Left lung (tissue), 4 donors: ENCODE measurements at regions not wholly inside any gene's neighbourhood (a gene's known extent, or its start where the extent isn't known, plus 50 kb on each side); places are given as distances from the start of the nearest gene placed in this dataset.
"Not testable (repeated sequence)": the region's sequence is repeated elsewhere in the genome, so short reads cannot be mapped to it uniquely, and the experiment has no call there.

Source experiments
- ATAC-seq: fragments of 200-7000 bp; cut with Tn5 transposase; one replicate; pipeline ENCODE4 v1.9.1; 2020; ENCODE audit warnings: moderate library complexity
- DNase-seq, 4 donors: peaks; one replicate each; pipeline ENCODE4 v3.0.0-alpha.2; 2013 to 2020
- H3K27ac ChIP-seq, 2 donors: fragments of 200-600 bp; sonication (generic) in 1 of 2; one replicate each; pipeline versions ENCODE4 v1.5.0 to v1.8.0; 2020 to 2021
- H3K27me3 ChIP-seq, 2 donors: fragments of 200-600 bp; sonication (generic) in 1 of 2; one replicate each; pipeline versions ENCODE4 v1.5.0 to v1.8.0; 2020 to 2021
- H3K36me3 ChIP-seq, 2 donors: fragments of 200-600 bp; sonication (generic) in 1 of 2; one replicate each; pipeline versions ENCODE4 v1.5.0 to v1.8.0; 2020 to 2021
- H3K4me1 ChIP-seq, 2 donors: fragments of 200-600 bp; one replicate each; pipeline ENCODE4 v1.8.0; 2021
- H3K4me3 ChIP-seq, 2 donors: fragments of 200-600 bp; sonication (generic) in 1 of 2; one replicate each; pipeline versions ENCODE4 v1.5.0 to v1.8.0; 2020 to 2021; ENCODE audit warnings: mild to moderate bottlenecking in 1 of 2
- H3K9me3 ChIP-seq, 2 donors: fragments of 200-600 bp; sonication (generic) in 1 of 2; one replicate each; pipeline versions ENCODE4 v1.5.0 to v1.8.0; 2020 to 2021
- intact Hi-C, 2 donors: fragments of 100-400 bp; cut with DNase I; formaldehyde crosslinking; loops; one replicate each; pipeline versions ENCODE4 v1.11.2 to v1.14.2; 2022
- TF ChIP-seq, protein P1 (sequence below), 2 donors: fragments of 200-600 bp; sonication (generic) in 1 of 2; IDR thresholded peaks; one replicate each; pipeline versions ENCODE4 v1.5.0 to v1.8.0; 2021; ENCODE audit warnings: antibody characterized with exemption in 2 of 2
- donor health status: DM: no; HTN: yes; CAD: no.
- donor health status: DM: no; HTN: no; CAD: no.

DNA sequence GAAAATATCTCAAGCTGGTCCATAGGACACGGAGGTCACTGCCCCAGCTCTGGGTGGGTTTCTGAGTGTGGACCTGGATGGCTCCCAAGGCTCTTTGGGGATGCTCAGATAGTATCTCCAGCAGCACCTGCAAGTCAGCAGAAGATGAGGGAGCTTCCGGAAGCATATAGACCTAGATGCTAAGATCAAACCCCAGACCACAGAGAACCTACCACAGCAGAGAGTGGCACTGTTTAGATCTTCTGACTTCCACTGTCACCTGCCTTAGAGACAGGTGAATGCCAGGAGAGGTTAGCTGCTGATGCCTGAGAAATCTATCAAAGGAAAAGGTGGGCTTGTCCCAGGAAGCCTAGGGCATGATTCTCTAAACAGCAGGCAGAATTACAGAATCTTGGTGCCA is 105.7 kb upstream of the TRPM1 start:
- intact Hi-C loops, result loop anchor here in 1 of 2 donors (5.0 kb wide), 1 partner anchor 285 kb away; no protein-coding TSS in a partner anchor
- H3K27me3 ChIP-seq, result no peaks in the 10 kb centered on the region

GRCh38 chr15:31207861-31208260 is 106.3 kb upstream of the TRPM1 start:
- not testable (repeated sequence) for H3K36me3 ChIP-seq, ATAC-seq, H3K27ac ChIP-seq, H3K27me3 ChIP-seq, H3K9me3 ChIP-seq, H3K4me3 ChIP-seq
- peaks cover 0 to 11% of the 10 kb centered on the region in 2 donors for H3K4me1 ChIP-seq
- peak in 1 of 4 donors; percentile 6 for DNase-seq
- intact Hi-C loops, result loop anchor here in 1 of 2 donors (5.0 kb wide), 1 partner anchor 284 kb away; no protein-coding TSS in a partner anchor

More for the DNA sequence above, 105.7 kb upstream of the TRPM1 start:
- Histone ChIP-seq H3K4me3 (no peak overlapping the region), H3K9me3 (peaks cover 0 to 6% of the 10 kb centered on the region in 2 donors), H3K4me1 (peaks cover 0 to 5% of the 10 kb centered on the region in 2 donors), H3K27ac (no peak overlapping the region), H3K36me3 (no peaks in the 10 kb centered on the region)
- DNase-seq (peak in 1 of 4 donors; percentile 16), ATAC-seq (no peak)
- TF ChIP-seq, protein P1, sequence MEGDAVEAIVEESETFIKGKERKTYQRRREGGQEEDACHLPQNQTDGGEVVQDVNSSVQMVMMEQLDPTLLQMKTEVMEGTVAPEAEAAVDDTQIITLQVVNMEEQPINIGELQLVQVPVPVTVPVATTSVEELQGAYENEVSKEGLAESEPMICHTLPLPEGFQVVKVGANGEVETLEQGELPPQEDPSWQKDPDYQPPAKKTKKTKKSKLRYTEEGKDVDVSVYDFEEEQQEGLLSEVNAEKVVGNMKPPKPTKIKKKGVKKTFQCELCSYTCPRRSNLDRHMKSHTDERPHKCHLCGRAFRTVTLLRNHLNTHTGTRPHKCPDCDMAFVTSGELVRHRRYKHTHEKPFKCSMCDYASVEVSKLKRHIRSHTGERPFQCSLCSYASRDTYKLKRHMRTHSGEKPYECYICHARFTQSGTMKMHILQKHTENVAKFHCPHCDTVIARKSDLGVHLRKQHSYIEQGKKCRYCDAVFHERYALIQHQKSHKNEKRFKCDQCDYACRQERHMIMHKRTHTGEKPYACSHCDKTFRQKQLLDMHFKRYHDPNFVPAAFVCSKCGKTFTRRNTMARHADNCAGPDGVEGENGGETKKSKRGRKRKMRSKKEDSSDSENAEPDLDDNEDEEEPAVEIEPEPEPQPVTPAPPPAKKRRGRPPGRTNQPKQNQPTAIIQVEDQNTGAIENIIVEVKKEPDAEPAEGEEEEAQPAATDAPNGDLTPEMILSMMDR (IDR thresholded peaks at IDR 0.05), result no peak

- Histone ChIP-seq H3K27me3 (no peaks in the 10 kb centered on the region), H3K9me3 (peaks cover 0 to 6% of the 10 kb centered on the region in 2 donors), H3K4me3 (no peak overlapping the region), H3K4me1 (peaks cover 0 to 21% of the 10 kb centered on the region in 2 donors), H3K36me3 (no peaks in the 10 kb centered on the region), H3K27ac (no peak overlapping the region)
- no peak for ATAC-seq
- intact Hi-C loops, result loop anchor here in 1 of 2 donors (5.0 kb wide), 1 partner anchor 283 kb away; no protein-coding TSS in a partner anchor
- peak in 1 of 4 donors; percentile 9 for DNase-seq
- TF ChIP-seq, protein P1 (IDR thresholded peaks at IDR 0.05), result no peak
Measured at GRCh38 chr15:31208817-31209216, 107.3 kb upstream of the TRPM1 start.

DNA sequence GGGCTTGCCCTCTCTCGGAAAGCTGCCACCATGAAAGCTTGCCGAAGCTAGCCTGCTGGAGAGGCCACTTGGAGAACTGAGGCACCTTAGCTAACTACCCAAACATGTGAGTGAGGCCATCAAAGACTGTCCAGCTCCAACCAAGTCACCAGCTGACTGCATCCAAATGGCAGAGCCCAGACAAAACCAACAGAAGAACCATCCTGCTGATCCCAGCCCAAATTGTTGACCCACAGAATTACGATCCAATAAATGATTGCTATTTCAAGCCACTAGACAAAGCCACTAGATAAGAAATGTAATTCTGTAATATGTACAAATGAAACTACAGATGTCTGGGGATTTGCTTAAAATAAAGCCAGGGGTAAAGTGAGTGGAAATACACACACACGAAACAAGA is 109.8 kb upstream of the TRPM1 start:
- intact Hi-C loops, result loop anchor here in 1 of 2 donors (5.0 to 10.0 kb wide), 2 partner anchors 116 to 223 kb away; partner anchors contain the start of gene KLF13

DNA sequence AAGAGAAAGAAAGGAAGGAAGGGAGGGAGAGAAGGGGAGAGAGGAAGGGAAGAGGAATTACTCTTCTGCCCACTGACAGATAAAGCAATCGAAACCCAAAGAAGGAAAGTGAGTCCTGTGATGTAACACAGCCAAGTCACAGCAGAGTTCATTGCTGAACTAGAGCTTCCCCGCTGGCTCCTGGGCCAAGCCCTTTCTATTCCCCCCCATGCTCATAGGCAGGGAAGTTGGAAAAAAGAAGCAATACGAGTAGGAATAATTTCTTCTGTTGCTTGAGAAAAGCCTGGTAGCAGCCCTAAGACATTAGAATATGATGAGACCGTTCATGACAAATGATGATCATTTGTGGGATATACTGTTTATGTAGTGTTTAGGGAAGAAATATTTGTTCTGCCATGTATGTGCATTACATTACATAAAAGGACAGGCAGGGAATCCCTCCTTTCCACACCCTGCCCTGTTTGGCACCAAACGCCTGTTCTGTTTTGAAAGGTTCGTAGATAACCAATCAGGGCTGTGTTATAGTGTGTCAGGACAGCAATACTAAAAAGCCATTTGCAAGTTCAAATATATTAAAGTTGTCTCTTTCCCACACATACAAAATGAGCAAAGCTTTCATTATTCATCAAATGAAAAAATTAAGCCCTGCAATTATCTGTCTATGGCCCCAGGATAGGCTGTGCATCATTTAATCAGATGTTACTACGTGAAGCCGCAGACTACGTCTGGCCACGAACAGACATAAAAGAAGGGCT is 111.0 kb upstream of the TRPM1 start:
- peaks cover 7 to 53% of the 10 kb centered on the region in 2 donors for H3K4me1 ChIP-seq
- H3K36me3 ChIP-seq, result no peaks in the 10 kb centered on the region
- DNase-seq (peak in 1 of 4 donors; percentile 43), ATAC-seq (no peak)
- no peaks in the 10 kb centered on the region for H3K27me3 ChIP-seq
- peak overlapping the region in 1 of 2 donors; percentile 70 for H3K27ac ChIP-seq
- TF ChIP-seq, protein P1 (IDR thresholded peaks at IDR 0.05), result no peak
- H3K9me3 ChIP-seq, result peaks cover 0 to 6% of the 10 kb centered on the region in 2 donors
- intact Hi-C loops, result loop anchor here in 1 of 2 donors (5.0 to 10.0 kb wide), 2 partner anchors 115 to 222 kb away; partner anchors contain the start of gene KLF13
- no peak overlapping the region for H3K4me3 ChIP-seq

More for the DNA sequence above, 109.8 kb upstream of the TRPM1 start:
- TF ChIP-seq, protein P1 (IDR thresholded peaks at IDR 0.05), result no peak
- DNase-seq (peak in 1 of 4 donors; percentile 10), ATAC-seq (no peak)
- Histone ChIP-seq H3K27me3 (no peaks in the 10 kb centered on the region), H3K36me3 (no peaks in the 10 kb centered on the region), H3K4me3 (no peak overlapping the region), H3K9me3 (peaks cover 0 to 6% of the 10 kb centered on the region in 2 donors), H3K27ac (no peak overlapping the region), H3K4me1 (peaks cover 7 to 42% of the 10 kb centered on the region in 2 donors)
